ENCODE measurements at regions not wholly inside any gene's neighbourhood (a gene's known extent, or its start where the extent isn't known, plus 50 kb on each side); places are given as distances from the start of the nearest gene placed in this dataset.

DNA sequence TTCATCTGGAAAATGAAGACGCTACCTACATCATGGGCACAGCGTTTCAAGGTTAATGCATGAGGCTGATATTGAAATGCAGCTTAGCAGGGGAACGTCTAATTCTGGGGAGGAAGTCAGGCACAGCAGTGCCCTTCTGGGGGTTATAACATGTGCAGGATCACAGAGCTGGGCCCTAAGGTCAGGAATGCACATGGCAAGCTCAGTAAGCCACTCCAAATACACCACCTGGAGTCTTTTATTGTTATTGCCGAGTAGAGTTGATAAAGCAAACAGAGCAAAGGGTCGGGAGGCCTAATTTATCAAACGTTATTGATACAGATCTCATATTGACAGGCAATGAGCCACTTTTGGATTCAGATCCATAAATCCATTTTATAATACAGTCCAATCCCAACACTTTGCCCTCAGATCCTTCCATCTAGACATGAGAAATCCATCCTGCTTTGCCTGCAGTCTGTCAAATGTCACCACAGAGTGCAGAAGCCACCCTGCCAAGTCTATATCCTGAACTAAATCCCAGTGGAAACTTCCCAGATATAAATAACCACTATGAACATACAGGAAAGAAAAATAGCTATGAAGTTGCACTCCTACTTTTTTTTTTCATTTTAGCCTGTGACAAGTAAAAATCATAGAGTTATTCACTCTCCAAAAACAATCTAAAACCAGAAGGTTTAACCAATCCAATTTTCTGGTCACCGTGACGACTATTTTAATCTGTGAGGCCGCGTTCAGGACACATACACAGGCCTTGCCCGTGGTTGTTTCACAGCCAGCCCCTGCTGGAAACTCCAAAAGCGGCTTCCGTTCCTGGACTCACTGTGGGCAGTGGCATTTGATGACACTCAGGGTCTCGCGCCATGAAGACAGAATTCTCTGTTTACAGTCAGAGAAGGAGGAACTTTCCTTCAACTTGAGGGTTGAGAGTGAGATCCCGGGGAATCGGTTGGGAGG, 335.4 kb downstream of the DHX15 start (continued):
- TF ChIP-seq CREB5 (CRISPR knock-in tag; IDR thresholded peaks at IDR 0.05; ENCODE audit: low read depth), result no peak

- TF ChIP-seq GLIS3 (CRISPR knock-in tag; IDR thresholded peaks at IDR 0.05), result no peak
- TF ChIP-seq ZNF565 (CRISPR knock-in tag; conservative IDR thresholded peaks at IDR 0.05; ENCODE audit: low read depth), result no peak
- TF ChIP-seq PATZ1 (CRISPR knock-in tag; IDR thresholded peaks at IDR 0.05; ENCODE audit: borderline replicate concordance), result no peak
- no peak for TF ChIP-seq ZFP3 (CRISPR knock-in tag; IDR thresholded peaks at IDR 0.05)
- no peak for TF ChIP-seq OSR1 (CRISPR knock-in tag; IDR thresholded peaks at IDR 0.05)
- TF ChIP-seq, protein P1, sequence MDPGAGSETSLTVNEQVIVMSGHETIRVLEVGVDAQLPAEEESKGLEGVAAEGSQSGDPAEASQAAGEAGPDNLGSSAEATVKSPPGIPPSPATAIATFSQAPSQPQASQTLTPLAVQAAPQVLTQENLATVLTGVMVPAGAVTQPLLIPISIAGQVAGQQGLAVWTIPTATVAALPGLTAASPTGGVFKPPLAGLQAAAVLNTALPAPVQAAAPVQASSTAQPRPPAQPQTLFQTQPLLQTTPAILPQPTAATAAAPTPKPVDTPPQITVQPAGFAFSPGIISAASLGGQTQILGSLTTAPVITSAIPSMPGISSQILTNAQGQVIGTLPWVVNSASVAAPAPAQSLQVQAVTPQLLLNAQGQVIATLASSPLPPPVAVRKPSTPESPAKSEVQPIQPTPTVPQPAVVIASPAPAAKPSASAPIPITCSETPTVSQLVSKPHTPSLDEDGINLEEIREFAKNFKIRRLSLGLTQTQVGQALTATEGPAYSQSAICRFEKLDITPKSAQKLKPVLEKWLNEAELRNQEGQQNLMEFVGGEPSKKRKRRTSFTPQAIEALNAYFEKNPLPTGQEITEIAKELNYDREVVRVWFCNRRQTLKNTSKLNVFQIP (CRISPR knock-in tag; IDR thresholded peaks at IDR 0.05; ENCODE audit: borderline replicate concordance, low read depth), result no peak
- ATAC-seq, result no peak
These were observed 338.9 kb downstream of the DHX15 start for GRCh38 chr4:24245491-24245820.

DNA sequence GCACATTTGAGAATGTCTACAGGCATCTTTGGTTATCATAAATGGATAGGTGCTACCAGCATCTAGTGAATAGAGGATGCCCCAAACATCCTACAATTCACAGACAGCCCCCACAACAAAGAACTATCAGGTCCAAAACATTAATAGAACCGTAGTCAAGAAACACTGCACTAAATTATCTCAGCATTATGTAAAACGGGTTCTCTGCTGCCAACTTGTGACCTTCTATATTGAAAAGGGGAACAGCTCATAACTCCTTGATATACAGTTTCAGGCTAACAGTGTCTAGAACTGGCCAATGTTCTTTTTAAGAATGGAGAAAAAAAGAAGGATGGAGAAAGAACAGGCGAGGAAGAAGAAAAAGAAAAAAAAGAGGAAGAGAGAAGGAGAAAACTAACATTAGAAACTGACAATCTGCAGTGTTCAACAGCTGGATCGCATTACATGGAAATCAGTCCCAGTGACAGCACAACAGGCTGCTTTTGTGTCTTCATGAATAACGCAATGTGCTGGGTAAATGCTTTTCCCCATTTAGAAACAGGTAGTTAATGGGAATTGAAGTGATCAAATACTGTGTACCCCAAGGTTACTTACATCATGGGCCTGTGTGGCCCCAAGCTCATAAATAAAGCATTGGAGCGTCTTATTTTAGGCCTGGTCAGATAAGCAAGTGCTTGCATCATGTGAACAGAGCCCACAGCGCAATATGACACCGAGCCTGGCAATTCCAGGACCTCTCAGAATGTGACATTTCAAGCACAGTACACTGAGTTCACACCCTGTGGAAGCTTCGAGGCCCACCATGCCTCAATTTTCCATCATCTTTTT, 339.5 kb downstream of the DHX15 start:
- no peak for ATAC-seq
- no peak for TF ChIP-seq OSR1 (CRISPR knock-in tag; IDR thresholded peaks at IDR 0.05)
- no peak for TF ChIP-seq BACH2 (CRISPR knock-in tag; IDR thresholded peaks at IDR 0.05; ENCODE audit: borderline replicate concordance)
- TF ChIP-seq CREB5 (CRISPR knock-in tag; IDR thresholded peaks at IDR 0.05; ENCODE audit: low read depth), result no peak
- no peak for TF ChIP-seq CSDC2 (CRISPR knock-in tag; IDR thresholded peaks at IDR 0.05)
- no peak for TF ChIP-seq ISL1 (CRISPR knock-in tag; IDR thresholded peaks at IDR 0.05)
- no peak for TF ChIP-seq PATZ1 (CRISPR knock-in tag; IDR thresholded peaks at IDR 0.05; ENCODE audit: borderline replicate concordance)
- no peak for TF ChIP-seq RARB (CRISPR knock-in tag; IDR thresholded peaks at IDR 0.05)
- TF ChIP-seq ARNTL (CRISPR knock-in tag; IDR thresholded peaks at IDR 0.05; ENCODE audit: borderline replicate concordance, low read depth), result no peak
- no peak for TF ChIP-seq TSHZ2 (CRISPR knock-in tag; IDR thresholded peaks at IDR 0.05)
- no peak for TF ChIP-seq ZNF70 (CRISPR knock-in tag; IDR thresholded peaks at IDR 0.05)
- TF ChIP-seq SNAI2 (CRISPR knock-in tag; IDR thresholded peaks at IDR 0.05), result no peak
- TF ChIP-seq PPARA (CRISPR knock-in tag; IDR thresholded peaks at IDR 0.05; ENCODE audit: borderline replicate concordance), result no peak
- TF ChIP-seq CSRNP3 (CRISPR knock-in tag; IDR thresholded peaks at IDR 0.05), result no peak
- no peak for TF ChIP-seq ZNF8 (CRISPR knock-in tag; IDR thresholded peaks at IDR 0.05)
- TF ChIP-seq ESRRG (CRISPR knock-in tag; IDR thresholded peaks at IDR 0.05), result no peak
- no peak for TF ChIP-seq TCF4 (CRISPR knock-in tag; IDR thresholded peaks at IDR 0.05; ENCODE audit: borderline replicate concordance)
- no peak for TF ChIP-seq ZNF565 (CRISPR knock-in tag; conservative IDR thresholded peaks at IDR 0.05; ENCODE audit: low read depth)
- no peak for TF ChIP-seq ZC3H10 (CRISPR knock-in tag; IDR thresholded peaks at IDR 0.05)
- TF ChIP-seq ZFP30 (CRISPR knock-in tag; IDR thresholded peaks at IDR 0.05), result no peak
